ENCODE measurements at regions not wholly inside any gene's neighbourhood (a gene's known extent, or its start where the extent isn't known, plus 50 kb on each side); places are given as distances from the start of the nearest gene placed in this dataset.
"Not testable (repeated sequence)": the region's sequence is repeated elsewhere in the genome, so short reads cannot be mapped to it uniquely, and the experiment has no call there.

- TF ChIP-seq CTCF (IDR thresholded peaks at IDR 0.05; ENCODE audit: extremely low read depth in 1 of 2, insufficient read depth in 1 of 2, low read depth in 1 of 2, low read length in 2 of 2); MAX (IDR thresholded peaks at IDR 0.05; ENCODE audit: insufficient read depth, insufficient read length): not testable (repeated sequence)
These were observed 69.7 kb upstream of the SIRPG start for GRCh38 chr20:1727303-1727702.

All from endothelial cell of umbilical vein (primary cell).